ENCODE measurements at regions not wholly inside any gene's neighbourhood (a gene's known extent, or its start where the extent isn't known, plus 50 kb on each side); places are given as distances from the start of the nearest gene placed in this dataset.

DNA sequence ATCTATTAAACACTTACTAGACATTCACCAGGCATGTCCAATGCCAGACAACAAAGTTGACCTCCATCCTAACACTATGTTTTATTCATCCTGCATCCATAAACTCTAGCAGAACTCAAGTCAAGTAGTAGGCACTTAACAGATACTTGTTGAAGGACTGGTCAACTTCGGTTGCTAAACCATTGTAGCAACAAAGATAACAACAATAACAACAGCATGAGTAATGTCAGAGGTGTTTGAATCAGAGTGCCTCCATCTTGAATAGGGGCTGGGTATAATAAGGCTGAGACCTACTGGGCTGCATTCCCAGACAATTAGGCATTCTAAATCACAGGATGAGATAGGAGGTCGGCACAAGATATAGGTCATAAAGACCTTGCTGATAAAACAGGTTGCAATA, 180.5 kb upstream of the ZNF462 start:
- TF ChIP-seq, protein P1, sequence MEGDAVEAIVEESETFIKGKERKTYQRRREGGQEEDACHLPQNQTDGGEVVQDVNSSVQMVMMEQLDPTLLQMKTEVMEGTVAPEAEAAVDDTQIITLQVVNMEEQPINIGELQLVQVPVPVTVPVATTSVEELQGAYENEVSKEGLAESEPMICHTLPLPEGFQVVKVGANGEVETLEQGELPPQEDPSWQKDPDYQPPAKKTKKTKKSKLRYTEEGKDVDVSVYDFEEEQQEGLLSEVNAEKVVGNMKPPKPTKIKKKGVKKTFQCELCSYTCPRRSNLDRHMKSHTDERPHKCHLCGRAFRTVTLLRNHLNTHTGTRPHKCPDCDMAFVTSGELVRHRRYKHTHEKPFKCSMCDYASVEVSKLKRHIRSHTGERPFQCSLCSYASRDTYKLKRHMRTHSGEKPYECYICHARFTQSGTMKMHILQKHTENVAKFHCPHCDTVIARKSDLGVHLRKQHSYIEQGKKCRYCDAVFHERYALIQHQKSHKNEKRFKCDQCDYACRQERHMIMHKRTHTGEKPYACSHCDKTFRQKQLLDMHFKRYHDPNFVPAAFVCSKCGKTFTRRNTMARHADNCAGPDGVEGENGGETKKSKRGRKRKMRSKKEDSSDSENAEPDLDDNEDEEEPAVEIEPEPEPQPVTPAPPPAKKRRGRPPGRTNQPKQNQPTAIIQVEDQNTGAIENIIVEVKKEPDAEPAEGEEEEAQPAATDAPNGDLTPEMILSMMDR (IDR thresholded peaks at IDR 0.05), result no peak
- no peak for TF ChIP-seq ZFX (IDR thresholded peaks at IDR 0.05; ENCODE audit: borderline replicate concordance)

Data from 22Rv1 (cell line).